Left cardiac atrium (tissue), 4 donors: ENCODE measurements at regions not wholly inside any gene's neighbourhood (a gene's known extent, or its start where the extent isn't known, plus 50 kb on each side); places are given as distances from the start of the nearest gene placed in this dataset.

Experiments used
- ATAC-seq, 2 donors: fragments of 200-7000 bp; cut with Tn5 transposase; one replicate each; pipeline ENCODE4 v1.9.1; 2020; ENCODE audit warnings: mild to moderate bottlenecking in 2 of 2, moderate library complexity in 2 of 2
- DNase-seq: peaks from one replicate; pipeline ENCODE4 v3.0.0-alpha.2; 2020
- intact Hi-C, 2 donors: fragments of 100-400 bp; cut with DNase I; formaldehyde crosslinking; loops; one replicate each; pipeline versions ENCODE4 v1.14.1 to v1.15.1; 2022 to 2023
- donor health status: DM: no; HTN: yes; CAD: no.
- donor health status: DM: no; HTN: yes; CAD: no; lungs with severe emphysema.
- donor health status: DM: yes; HTN: yes; CAD: no.
- donor health status: Dilated cardiomyopathy.

DNA sequence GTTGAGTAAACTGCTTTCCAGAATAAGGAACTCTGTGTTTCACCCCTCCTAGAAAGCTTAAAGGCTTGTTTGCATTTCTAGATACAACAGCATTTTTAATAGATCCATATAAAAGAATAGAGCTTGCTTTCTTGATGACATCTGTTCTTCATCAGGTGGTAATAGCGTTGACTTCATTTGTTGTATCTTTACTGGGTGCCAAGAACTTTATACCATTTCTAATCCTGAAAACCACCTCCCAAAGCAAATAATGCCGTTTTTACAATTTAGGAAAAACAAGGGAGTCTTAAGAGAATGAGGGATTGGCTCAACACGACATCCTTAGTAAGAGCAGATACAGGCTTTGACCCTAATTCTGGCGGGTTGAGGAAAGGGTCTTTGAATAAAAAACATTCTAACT, 993.4 kb downstream of the TYW1 start:
- DNase-seq (no peak), ATAC-seq (no peak)
- intact Hi-C loops = no loop called here

DNA sequence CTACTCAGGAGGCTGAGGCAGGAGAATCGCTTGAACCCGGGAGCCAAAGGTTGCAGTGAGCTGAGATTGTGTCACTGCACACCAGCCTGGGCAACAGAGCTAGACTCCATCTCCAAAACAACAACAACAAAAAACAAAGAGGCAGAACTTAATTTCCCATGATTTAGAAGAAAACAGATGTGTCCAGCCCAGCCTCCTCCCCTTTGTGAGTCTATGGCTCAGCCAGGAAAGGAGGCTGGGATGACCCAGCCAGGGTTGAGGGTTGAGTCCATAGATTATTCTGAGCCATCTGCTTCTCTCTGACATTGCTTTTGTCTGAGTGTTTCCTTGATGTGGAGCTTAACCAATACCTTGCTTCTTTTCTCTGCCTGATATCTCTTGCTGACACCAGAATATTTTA, 994.1 kb downstream of the TYW1 start:
- intact Hi-C loops = no loop called here
- no peak for ATAC-seq

DNA sequence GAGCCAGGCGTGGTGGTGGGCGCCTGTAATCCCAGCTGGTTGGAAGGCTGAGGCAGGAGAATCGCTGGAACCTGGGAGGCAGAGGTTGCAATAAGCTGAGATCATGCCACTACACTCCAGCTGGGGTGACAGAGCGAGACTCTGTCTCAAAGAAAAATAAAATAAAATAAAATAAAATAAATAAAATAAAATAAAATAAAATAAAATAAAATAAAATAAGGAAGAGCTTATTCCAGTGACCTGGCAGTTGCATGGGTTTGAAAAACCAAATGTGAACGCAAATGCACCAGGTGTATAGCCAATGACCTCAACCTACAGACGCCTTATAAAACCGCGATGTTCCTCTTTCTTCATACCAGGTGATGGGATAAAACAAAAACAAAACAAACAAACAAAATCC, 995.7 kb downstream of the TYW1 start:
- no peak for ATAC-seq
- intact Hi-C loops = no loop called here
- no peak for DNase-seq

More for the DNA sequence above, 994.1 kb downstream of the TYW1 start:
- DNase-seq = no peak

DNA sequence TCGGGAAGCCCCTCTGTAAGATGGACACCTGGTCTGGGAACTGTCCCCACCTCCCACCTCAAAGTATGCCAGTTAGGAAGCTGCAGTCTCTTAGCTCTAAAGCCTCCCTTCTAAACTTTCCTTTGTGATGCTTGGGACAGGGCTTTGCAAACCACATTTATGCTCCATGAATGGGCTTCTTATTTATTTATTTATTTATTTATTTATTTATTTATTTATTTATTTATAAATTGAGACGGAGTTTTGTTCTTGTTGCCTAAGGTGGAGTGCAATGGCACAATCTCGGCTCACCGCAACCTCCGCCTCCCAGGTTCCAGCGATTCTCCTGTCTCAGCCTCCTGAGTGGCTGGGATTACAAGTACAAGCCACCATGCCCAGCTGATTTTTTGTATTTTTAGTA, 1009.4 kb downstream of the TYW1 start:
- ATAC-seq (no peak), DNase-seq (no peak)
- intact Hi-C loops = no loop called here

DNA sequence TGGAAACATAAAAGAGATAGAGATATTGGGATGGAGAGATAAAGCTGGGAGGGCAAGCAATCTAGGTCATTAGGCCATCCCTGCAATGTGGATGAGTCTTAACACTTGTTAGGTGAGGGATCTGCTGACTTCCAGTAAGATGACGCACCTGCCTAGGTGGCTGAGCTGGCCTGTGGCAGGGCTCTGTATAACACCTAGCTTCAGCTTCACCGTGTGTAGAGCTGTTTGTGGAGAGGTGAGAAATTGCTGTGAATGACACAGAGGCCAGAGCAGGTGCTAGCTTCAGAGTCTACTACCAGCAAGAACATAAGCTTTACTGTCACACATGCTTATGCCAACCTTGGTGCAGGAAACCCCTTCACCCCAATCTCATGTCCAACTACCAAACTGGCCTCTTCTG, 1010.0 kb downstream of the TYW1 start:
- no peak for DNase-seq
- intact Hi-C loops = no loop called here
- ATAC-seq = no peak

DNA sequence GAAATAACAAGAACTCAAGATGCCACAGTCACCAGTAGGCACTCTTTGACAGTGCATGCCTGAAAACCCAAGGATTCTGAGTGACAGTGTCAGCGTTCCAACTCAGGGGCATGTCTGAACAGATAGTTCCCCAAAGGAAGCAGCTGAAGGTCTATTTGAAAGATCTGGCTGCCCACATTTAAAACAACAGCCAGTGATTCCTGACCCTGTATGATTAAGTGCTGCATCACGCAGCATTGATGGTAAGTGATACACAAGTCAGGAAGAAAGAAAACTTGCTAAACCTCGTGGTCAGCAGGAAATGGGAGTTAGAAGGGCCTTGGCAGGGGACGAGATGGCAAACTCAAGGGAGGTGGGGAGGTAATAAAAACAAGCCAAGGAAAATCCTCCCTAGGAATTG, 1013.1 kb downstream of the TYW1 start:
- intact Hi-C loops = no loop called here
- ATAC-seq (no peak), DNase-seq (no peak)

DNA sequence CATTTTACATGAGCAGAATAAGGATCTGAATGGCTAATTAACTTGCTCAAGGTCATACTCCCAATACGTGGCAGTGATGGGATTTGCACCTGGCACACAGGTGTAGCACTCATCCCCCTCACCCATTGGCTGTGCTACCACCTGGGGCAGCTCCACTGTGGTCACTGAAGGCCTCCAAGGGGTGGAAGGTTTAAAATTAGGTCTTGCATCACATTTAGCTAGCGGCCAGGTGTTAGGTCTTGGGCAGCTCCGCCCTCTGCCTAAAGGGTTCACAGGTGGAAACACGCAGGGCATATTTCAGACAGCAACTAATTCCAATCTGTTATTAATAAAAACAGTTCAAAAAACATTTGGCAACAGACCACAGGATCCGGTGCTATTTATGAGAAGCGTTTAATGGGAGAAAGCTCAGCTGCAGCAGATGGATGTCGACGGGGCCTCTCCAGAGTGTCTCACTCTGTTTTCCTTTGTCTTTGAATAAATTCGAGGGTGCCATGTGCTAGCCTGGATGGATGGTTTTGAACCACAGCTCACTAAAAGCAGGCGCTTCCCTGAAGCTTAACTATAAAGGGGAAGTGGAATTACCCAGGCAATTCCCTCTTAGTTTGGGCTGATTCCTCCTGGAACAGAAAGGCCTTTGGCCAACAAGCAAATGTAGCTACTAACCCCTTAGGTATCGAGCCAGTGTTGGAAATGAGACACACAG, 1017.6 kb downstream of the TYW1 start:
- no peak for ATAC-seq
- no peak for DNase-seq
- intact Hi-C loops = no loop called here

DNA sequence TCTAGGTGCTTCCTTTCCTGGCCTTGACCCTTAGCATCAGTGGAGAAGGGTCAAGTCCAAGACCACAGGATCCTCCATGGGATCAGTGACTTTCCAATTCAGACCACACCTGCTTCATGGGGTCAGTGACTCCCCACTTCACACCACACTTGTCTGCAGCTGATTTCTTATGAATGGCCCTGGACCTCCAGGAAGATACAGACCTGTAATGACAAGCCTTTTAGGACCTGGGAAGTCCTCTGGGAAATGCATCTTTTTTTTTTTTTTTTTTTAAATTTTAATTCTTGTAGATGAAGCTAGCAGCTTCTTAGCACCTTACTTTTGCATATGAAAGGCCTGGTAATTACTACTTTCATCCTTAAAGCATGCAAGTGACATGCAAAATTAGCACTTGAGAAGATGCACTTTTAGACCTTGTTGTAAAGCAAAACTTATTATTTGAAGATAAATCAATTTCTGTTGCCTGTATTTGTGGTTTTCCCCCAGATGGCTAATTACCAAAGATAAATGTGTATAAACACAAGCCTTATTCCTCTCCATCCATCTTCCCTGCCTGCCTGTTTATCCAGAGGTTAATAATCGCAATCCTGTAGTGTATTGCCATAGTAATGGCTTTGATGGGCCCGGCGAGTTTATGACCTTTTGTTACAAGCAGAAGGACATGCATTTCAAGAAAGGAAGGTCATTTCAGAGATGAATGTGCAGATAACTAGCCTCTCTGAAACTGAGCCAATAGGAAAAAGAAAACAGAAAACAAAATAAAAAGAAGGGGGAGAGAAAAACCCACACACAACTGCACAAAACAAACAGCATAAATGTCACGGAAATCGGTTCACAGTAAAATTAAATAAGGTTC, 1018.7 kb downstream of the TYW1 start:
- DNase-seq (no peak), ATAC-seq (no peak)
- intact Hi-C loops = no loop called here

DNA sequence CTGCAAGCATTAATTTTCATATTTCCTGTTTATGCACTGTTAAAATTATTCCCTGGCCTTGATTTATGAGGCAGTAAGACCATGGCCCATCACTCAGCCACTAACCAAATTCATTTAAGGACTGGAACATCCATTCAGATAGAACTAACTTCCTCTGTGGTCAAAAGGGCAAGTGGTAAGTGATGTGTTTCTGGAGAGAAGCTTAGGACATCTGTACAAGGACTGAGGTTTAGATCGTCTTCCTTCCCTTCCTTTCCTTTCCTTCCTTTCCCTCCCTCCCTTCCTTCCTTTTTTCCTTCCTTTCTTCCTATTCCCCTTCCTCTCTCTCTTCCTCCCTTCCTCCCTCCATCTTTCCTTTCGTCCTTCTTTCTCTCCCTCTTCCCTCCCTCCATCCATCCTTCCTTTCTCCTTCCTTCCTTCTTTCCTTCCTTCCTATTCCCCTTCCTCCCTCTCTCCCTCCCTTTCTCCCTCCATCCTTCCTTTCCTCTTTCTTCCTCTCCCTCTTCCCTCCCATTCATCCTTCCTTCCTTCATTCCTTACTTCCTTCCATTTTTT, 1019.4 kb downstream of the TYW1 start:
- DNase-seq (no peak), ATAC-seq (no peak)
- intact Hi-C loops = no loop called here

DNA sequence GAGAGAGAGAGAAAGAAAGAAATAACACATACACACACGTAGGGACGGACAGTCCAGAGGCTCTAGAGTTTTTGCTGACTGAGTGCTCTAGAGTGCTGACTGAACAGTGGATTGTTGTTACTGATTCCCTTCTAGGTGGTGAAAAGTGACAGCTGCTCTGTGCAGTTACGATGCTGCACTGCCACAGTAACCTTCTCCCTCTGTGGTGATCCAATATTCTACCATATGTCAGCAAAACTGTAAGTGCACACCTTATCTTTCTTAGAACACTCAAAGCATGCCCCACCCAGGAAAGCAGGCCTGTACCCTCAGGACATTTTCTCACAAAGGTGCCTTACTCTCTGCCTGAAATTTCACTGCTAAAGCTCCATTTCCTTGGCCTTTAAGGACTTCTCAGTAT, 1023.5 kb downstream of the TYW1 start:
- ATAC-seq = no peak
- no peak for DNase-seq
- intact Hi-C loops = no loop called here

DNA sequence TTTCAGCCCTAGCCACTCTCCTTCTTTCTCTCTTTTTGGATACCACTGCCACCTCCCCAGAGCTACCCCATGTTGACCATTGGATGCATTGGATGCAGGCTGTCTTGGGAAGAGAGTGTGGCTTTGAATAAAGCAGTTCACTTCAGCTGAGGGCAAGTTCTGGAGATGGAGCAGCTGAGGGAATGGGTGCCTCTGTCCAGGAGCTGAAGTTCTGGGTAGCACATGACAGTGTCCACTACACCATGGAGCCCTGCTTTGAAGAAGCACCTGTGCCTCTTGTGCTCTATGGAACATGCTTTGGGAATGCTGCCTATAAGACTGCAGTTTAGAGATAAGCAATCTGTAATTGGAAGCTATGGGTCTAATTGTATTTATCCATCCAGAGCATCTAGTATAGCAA, 1028.7 kb downstream of the TYW1 start:
- intact Hi-C loops = no loop called here
- DNase-seq = no peak
- no peak for ATAC-seq

DNA sequence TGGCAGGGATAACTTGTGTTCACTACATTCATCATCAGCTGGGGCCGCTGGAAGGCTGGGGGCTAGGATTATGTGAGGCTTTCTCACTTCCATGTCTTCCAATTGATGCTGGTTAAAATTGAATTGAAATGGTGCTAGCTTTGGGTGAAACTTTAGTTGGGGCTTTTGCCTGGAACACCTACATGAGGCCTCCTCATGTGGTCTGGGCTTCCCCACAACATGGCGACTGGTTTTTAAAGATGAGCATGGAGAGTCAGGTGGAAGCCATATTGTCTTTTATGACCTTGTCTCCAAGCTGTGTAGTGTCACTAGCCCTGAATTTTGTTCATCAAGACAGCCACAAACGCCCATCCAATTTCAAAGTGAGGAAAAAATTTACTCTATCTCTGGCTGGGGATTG, 1033.9 kb downstream of the TYW1 start:
- ATAC-seq = no peak
- intact Hi-C loops = no loop called here
- DNase-seq = no peak

DNA sequence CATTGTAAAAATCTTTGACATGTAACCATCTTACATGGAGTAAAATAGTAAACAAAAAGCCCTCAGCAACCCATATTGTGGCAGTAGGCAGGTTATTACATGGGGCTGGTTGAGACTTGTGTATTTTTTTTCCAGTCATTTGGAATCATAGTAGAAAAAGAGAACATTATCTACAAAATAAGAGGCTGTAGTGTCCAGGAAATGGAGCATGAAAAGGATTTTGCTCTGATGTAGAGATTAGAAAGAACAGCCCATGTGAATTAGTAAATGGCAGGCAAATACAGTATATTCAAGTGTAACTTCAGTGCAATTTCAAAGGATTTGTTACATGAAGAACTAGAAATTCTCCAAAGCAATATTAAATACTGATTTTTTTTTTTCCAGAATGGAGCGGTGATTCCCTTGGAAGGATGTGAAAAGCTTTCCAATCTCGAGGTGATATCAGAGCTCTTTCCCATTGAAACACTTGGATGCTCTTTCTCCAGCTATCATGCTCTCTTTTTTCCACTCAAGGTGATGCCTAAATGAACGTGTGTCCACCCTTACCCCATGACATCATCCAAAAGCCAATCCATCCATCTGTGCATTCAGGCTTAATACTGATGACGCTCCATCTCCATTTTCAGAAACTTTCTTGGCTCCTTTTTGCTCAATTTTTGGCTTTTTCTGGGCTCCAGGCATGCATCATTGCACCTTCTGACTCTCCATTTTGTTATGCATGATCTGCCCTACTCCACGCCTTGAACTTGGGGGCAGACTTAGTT, 1034.7 kb downstream of the TYW1 start:
- intact Hi-C loops = no loop called here
- DNase-seq (no peak), ATAC-seq (no peak)

DNA sequence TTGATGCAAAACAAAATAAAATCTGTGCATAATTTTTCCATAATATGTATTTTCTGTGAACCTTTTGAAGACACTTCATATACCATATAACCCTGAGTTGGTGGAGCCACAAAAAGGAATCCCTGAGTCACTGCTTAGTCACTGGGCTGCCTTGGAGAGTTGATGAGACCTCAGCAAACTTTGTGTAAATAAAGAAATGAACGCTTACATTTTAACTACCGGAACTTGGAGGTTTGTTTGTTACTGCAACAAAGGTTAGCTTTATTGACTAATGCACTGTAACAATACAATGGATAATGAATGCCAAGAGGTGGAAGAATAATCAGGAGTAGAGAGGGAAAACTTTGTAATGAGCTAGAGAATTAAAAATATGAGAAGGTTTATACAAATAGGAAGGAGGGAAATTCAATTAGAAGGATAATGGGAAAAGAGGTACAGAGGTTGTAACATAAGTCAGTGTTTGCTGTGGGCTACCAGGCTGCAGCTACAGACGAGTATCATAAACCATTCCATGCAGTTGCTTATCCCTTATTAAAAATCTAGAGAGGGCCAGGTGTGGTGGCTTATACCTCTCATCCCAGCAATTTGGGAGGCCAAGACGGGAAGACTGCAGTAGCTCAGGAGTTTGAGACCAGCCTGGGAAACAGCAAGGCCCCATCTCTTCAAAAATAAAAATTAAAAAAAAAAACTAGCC, 1042.1 kb downstream of the TYW1 start:
- ATAC-seq (no peak), DNase-seq (no peak)
- intact Hi-C loops = no loop called here

DNA sequence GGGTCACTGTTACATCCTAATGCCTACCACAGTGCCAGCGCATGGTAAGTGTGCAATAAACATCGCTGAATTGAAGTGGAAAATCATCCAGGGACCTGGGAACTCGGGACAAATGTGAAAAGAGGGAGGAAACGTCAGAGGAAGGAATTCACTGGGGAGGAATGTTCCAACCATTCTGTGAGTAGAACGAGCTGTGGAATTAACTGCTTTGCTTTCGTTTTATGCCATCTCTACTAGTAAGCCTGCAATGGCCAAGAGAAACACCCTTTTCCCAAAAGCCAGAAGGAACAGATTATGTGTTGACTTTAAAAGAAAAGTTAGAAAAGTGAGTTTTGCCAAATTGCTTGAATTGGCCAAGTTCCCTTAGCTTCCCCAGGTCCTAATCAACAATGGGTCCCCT, 1044.9 kb downstream of the TYW1 start:
- DNase-seq = no peak
- no peak for ATAC-seq
- intact Hi-C loops = no loop called here

DNA sequence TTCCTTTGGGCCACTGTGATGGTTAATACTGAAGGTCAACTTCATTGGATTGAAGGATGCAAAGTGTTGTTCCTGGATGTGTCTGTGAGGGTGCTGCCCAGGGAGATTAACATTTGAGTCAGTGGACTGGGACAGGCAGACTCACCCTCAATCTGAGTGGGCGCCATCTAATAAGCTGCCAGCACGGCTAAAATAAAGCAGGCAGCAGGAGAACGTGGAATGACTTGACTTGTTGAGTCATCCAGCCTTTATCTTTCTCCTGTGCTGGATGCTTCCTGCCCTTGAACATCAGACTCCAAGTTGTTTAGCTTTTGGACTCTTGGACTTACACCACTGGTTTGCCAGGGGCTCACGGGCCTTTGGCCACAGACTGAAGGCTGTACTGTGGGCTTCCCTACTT, 1046.9 kb downstream of the TYW1 start:
- no peak for ATAC-seq

DNA sequence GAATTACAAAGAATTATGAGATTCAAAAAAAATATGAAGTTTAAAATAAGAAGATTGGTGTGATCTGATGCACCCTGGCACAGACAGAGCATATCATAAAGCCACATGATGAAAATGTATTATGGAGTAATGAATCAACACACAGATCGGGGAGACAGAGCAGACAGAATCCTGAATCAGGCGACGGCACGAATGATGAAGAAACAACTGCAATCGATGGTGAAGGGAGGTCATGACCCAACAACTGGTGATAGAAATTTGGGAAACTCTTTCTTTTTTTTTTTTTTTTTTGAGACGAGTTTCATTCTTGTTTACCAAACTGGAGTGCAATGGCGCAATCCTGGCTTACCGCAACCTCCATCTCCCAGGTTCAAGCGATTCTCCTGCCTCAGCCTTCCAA, 1054.0 kb downstream of the TYW1 start:
- DNase-seq (no peak), ATAC-seq (no peak)
- intact Hi-C loops = no loop called here

More for the DNA sequence above, 1046.9 kb downstream of the TYW1 start:
- no peak for DNase-seq
- intact Hi-C loops = no loop called here

DNA sequence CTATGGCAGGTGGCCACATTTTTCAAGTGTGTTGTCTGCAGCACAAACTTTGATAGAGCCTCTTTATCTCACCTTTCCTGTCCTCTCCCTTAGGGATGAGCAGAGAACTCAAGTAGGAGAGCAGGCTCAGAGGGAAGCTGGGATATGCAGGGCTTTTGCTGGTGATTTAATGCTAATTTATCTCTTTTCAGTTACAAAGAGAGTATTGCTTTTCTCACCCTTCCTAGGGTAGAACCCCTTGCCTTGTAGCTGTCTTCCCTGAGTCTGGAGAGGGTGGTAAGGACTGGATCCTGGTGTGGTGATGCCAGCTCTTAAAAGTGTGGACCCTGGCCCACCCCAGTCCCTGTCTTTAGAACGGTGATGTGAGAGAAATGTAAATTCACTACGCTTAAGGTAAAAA, 1061.4 kb downstream of the TYW1 start:
- intact Hi-C loops = no loop called here
- ATAC-seq (no peak), DNase-seq (no peak)

DNA sequence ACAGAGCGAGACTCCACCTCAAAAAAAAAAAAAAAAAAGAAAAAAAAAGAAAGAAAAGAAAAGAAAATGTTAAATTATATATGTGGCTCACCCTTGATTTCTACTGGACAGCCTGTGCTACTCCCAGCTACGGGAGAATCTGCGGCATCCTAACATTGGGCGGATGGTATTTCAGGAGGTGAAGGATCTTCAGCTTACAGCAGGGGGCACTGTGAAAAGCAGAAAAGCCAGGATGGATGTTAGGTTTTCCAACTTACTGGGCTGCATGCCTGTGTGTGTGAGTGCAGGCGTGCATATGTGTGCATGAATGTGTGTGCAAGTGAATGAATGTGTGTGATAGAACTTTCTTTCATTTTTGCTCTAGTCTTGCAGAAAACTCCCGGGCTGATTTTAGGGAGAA, 1066.5 kb downstream of the TYW1 start:
- ATAC-seq (no peak), DNase-seq (no peak)
- intact Hi-C loops = no loop called here
